Fibroblast of lung (primary cell): ENCODE measurements at regions not wholly inside any gene's neighbourhood (a gene's known extent, or its start where the extent isn't known, plus 50 kb on each side); places are given as distances from the start of the nearest gene placed in this dataset.

Experiments used
- EZH2 ChIP-seq: IDR thresholded peaks from 2 replicates; pipeline ENCODE4 v1.5.1; 2012; ENCODE audit warnings: low read length, control low read depth, mild to moderate bottlenecking; ENCODE audit errors: missing control alignments
- TF ChIP-seq, protein P1 (sequence below), 2 donors: IDR thresholded peaks in 1 of 2; conservative IDR thresholded peaks in 1 of 2; 1 replicate in 1 of 2; 2 replicates in 1 of 2; pipeline ENCODE4 v1.5.1; 2011 to 2012; ENCODE audit warnings: low read length in 2 of 2, control low read depth in 1 of 2, inconsistent platforms in 1 of 2, low read depth in 1 of 2, mild to moderate bottlenecking in 1 of 2

DNA sequence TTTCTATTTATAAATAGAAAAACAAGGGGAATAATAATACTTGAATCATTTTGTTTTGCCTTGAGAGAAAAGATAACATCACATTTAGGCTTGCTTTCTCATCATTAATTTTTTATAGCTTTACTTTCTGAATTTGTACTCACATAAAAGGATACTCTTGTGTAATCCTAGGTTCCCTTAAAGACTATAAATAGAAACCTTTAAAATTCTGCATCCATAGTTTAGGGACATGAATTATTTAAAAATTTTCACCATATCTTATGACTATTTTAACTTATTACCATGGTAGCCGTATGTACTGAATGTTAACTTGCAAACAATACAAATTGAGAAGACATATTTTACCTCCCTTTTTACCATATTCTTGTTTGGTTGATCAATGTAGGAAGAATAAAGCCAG is 143.5 kb upstream of the CWC22 start:
- TF ChIP-seq EZH2, result no peak
- TF ChIP-seq, protein P1, sequence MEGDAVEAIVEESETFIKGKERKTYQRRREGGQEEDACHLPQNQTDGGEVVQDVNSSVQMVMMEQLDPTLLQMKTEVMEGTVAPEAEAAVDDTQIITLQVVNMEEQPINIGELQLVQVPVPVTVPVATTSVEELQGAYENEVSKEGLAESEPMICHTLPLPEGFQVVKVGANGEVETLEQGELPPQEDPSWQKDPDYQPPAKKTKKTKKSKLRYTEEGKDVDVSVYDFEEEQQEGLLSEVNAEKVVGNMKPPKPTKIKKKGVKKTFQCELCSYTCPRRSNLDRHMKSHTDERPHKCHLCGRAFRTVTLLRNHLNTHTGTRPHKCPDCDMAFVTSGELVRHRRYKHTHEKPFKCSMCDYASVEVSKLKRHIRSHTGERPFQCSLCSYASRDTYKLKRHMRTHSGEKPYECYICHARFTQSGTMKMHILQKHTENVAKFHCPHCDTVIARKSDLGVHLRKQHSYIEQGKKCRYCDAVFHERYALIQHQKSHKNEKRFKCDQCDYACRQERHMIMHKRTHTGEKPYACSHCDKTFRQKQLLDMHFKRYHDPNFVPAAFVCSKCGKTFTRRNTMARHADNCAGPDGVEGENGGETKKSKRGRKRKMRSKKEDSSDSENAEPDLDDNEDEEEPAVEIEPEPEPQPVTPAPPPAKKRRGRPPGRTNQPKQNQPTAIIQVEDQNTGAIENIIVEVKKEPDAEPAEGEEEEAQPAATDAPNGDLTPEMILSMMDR (conservative IDR thresholded peaks at IDR 0.05 in 1 of 2, IDR thresholded peaks at IDR 0.05 in 1 of 2; ENCODE audit: low read depth in 1 of 2, low read length in 2 of 2), result no peak
